ENCODE measurements at regions not wholly inside any gene's neighbourhood (a gene's known extent, or its start where the extent isn't known, plus 50 kb on each side); places are given as distances from the start of the nearest gene placed in this dataset.

DNA sequence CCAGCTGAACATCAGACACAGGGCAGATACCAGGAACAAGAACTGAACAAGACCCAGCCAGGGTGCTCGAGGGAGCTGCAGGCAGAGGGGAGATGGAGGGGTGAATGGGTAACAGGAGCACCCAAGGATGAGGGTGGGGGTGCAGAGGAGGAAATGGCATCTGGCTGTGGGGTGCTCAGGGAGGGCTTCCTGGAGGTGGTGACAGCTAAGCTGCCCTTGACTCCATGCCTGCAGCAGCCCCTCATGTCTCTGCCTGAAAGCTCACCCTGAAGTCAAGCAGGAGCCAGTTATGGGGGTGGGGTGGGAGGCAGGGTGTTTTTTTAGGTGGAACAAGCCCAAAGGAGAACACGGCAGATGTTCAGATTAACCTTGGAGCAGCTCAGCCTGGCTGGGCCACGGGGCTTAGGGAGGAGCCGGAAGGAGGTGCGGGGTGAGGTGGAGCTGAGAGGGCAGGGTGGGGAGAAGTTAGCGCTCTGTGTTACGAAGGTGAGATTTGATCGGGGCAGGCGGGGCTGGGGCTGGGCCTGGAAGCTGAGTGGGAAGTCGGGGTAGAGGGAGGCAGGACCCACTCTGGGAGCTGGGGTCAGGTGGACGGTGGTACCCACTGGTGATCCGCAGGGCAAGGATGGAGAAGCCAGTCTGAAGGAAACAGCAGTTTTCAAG is 143.0 kb downstream of the ENGASE start:
- no peak for DNase-seq (ENCODE audit: low read depth)

DNA sequence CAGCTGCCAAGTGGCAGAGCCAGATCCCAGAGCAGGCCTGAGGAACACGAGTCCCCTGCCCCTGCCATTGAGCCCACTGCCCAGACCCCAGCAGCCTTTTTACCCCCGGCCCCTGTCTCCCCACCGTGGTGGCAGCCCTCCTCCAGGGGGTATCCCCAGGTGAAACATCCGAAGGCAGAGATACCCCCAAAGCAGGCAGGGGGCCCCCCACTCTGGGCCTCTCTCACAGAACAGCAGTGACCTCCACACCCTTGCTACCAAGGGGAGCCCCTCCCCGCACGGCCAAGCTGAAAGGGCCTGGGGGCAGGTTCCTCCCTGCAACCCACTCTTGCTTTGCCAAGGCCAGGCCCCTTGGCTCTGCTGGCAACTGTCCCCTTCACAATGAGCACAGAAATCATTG is 142.2 kb downstream of the ENGASE start:
- DNase-seq (ENCODE audit: low read depth), result no peak

DNA sequence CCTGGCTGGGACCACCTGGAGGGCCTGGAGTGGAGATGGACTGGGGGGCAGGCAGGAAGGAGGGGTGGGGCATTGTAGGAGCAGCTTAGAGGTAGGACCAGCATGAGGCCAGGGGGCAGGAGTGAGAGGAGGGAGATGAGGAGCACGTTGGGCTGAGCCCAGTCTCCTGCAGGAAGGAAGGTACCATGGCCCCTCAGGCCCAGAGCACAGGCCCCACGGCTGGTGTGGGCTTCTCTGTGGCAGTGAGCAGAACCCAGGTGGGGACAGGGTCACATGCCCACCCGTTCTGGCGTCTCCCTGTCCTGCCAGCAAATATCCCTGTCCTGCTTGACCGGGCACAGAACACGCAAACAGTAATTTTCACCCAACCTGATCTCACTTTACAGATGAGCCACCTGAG is 141.8 kb downstream of the ENGASE start:
- DNase-seq (ENCODE audit: low read depth), result no peak

DNA sequence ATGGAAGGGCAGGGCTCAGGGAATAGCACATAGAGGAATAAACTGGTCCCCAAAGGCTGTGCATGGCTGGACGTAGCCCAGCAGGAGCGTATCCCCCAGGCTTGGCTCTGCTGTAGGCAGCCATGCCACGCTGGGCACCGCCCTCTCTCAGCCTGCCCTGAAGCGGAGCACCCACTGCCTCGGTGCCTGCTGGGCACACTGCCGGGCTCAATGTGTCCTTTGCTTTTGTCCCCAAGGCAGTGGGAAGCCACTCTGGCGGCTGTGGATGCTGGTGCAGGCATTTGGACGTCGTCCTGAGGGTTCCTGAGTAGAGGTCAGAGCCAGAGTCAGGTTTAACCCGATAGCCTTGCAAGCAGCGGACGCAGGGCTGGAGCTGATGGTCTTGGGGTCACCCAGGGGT is 141.0 kb downstream of the ENGASE start:
- no peak for DNase-seq (ENCODE audit: low read depth)

DNA sequence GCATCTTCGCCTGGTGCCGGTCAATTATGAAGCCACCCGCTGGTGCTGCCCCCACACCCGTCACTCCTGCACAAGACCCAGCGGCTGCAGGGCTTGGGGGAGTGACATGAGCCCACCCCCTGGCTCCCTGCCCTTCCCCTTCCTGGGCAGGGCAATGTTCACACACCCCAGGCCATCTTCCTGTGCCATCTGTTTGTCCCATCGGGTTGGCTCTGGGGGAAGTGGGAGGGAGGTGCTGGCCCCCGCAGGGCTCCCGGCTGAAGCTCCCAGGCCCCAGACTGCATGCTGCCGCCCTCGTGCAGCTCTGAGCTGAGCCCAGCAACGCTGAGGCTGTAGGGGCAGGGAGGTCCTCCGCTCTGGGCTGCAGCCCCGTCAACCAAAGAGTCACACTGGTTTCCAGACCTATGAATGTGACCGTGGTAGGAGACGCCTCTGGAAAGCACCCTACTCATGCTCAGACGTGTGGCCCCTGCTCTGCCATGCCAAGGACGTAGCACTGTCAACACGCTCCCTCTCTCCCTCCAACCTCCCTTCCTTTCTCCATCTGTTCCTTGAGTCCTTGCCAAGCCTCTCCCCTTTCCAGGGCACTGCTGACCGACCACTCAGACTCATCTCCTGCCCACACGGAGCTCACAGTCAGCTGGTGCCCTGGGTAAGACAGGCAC is 140.4 kb downstream of the ENGASE start:
- no peak for DNase-seq (ENCODE audit: low read depth)

DNA sequence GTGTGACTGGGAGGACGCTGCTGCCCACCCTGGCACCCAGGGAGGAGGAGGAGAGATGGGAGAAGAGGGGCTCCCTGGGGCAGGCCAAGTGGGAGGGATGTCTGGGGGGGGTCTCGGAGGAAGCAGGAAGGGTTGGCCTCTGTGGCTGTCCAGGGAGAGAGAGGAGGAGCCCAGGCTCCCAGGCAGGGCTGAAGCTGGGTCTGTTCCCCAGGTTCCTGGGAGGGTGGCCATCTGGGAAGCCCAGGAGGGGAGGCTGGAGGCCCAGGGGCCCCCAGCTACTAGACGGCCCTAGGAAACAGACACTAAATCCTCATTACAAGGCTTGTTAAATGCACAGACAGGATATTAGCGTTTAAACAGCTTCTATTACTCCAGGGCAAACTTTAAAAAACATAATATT is 139.8 kb downstream of the ENGASE start:
- no peak for DNase-seq (ENCODE audit: low read depth)

DNA sequence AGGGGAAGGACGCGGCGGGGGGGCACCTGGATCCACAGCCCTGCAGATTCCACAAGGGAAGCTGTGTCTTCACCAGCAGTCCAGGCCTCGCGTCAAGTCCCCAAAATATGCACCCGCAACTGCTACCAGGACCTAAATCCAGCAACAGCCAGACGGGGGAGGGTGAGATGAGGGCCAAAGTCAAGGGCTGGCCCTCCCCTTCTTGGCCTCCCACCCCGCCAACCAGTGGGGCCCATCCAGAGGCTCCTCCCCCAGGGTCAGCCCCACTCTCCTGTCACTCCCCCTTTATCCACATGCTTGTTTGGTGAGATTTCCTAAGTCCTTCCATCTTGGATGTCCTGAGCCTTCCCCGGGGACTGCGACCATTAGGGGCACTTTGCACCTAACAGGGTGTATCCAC is 138.7 kb downstream of the ENGASE start:
- DNase-seq (ENCODE audit: low read depth), result no peak

DNA sequence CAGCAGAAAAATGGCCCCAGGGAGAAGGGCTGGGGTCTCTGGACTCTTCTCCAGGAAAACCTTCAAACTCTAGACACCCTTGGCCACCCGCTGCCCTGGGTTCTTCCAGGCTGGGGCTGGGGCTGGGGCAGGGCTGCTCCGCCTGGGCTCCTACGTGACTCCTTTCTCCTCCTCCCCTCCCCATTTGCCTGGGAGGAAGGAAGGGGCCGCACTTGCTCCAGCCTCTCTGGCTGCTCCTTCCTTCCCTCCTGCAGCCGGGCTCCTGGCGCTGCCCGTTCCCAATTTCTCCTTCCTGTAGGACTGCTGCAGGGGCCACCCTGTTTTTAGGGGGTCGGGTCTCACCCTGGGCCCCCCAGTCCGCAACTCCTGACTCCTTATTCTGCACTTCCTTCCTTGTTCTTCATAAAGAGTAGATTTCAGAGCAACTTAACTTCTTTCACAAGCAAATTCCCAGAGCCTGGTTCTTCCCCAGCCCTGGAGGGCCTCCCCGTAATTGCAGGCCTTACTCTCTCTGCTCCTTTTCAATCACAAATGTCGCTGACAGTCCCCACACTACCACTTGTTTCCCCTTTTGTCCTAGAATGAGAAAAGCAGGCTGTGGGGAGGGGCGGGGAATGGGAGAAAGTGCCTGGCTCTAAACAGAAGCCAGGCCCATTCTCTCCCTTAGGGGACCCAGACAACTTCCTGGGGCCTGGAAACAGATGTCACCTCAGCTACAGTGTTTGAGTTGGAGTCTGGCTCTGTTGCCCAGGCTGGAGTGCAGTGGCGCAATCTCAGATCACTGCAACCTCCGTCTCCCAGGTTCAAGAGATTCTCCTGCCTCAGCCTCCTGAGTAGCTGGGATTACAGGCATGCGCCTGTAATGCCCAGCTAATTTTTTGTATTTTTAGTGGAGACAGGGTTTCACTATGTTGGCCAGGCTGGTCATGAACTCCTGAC is 137.8 kb downstream of the ENGASE start:
- DNase-seq (ENCODE audit: low read depth), result no peak

DNA sequence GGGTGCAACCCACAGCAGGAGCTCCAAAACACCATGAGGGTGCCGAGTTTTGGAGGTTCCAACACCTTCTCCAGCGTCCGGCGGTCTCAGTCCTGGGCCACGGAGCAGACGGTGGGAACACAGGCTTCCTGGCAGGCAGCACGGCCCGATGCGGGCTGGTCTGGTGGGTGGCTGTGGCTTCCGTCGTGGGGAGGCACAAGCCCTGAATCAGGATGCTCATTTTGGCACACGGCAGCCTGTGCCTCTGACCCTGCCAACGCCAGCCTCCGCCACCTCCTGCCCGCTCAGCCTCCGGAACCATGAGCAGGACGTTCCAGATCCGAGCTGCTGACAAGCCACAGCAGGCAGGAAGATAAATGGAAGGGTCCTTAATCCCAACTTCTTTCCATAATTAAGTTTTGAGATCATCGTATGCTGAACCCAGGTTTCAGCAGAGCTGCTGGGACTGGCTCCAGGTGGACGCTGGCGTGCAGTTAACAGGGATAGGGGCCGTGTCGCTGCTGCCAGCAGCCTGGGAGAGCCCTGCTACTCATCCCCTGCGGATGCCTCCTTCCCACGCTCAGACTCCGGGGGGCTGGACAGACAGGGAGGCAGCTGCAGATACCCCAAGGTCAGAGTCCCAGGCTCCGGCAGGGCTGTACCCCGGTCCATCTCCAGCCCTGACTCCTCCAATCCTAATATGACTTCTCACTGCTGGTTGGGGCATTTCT is 136.6 kb downstream of the ENGASE start:
- DNase-seq (ENCODE audit: low read depth), result no peak

DNA sequence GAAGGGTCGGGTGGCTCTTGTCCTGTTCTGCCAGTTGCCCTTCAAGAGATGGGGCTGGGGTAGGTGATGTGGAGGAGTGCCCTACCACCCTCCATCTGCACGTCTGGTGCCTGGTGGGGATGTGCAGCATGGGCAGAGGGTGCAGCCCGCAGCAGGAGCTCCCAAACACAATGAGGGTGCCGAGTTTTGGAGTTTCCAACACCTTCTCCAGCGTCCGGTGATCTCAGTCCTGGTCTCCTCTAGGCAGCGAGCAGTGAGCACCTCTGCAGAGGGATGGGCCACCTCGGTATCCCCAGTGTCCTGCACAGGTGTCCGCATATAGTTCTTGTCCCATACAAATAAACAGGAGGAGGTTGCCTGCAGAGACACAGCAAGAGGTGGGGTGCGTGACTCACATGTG is 136.0 kb downstream of the ENGASE start:
- DNase-seq (ENCODE audit: low read depth), result no peak

DNA sequence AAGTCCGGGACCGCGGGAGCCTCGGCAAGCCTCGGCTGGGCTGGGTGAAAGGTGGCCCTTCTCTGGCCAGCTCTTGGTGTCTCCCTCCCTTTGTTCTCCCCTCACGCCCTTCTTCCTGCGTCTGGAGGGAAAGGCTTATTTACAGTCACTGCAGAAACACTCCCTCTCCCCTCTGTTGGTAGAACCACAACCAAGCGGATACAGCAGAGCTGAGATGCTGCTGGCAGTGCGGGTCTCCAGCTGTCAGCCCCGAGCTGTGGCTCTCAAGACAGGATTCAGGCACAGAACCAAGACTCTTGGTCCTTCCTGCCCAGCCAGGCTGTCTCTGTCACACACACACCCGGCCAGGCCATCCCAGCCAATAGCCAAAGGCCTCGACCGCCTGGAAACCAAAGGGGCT is 133.3 kb downstream of the ENGASE start:
- DNase-seq (ENCODE audit: low read depth), result no peak

DNA sequence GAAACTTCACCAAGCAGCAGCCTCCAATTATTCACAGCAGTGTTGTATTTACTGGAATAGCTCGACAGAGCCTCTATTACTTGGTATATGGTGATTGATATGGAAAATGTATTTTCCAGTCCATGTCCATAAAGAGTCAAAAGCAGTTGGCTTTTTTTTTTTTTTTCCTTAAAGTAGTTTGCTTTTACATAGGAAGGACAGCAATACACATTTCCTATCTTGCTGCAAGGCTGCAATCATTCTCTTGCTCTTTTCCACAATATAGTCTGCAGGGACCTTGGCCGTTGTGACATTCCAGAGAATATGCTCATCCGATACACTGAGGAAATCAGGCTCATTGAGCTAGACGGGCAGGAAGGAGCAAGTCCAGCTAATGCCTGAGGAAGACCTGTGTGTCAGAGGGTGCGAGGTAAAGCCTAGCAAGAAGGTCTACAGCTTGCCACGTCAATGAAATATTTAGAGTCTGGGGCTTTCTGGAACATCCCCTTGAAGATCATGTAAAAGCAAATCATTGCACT is 131.1 kb downstream of the ENGASE start:
- DNase-seq (ENCODE audit: low read depth), result no peak

DNA sequence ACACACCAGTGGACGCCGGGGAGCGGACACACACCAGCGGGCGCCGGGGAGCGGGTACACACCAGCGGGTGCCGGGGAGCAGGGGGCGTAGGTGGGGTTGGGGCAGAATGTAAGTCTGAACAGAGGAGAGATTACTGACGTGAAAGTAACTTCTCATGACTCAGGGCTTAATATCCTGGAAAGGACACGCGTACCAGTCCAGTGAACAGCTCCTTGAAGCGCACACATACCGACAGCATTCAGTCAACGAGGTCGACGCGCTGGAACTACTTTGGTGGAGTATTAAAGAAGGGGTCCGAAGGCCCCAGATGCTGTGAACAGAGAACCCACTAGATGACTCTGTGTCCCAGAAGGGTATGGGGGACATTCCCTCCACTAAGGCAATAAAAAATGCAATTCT is 129.6 kb downstream of the ENGASE start:
- no peak for DNase-seq (ENCODE audit: low read depth)

DNA sequence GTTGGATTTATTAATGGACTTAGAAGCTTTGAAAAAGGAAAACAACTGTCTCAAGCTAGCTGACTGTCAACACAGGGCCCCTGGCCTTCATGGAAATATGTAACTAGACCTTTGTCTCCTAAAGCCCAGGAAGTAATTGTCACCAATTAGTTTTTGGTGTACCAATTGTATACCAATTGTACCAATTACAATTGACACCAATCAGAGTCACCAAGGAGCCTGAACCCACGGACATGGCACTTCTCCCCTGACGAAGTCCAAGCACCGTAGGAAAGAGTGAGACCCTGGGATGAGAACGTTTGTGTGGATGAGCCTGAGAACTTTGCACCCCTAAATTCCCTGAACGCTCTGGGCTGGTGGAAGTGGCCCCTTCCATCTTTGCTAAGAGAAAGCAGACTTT is 129.0 kb downstream of the ENGASE start:
- DNase-seq (ENCODE audit: low read depth), result no peak

DNA sequence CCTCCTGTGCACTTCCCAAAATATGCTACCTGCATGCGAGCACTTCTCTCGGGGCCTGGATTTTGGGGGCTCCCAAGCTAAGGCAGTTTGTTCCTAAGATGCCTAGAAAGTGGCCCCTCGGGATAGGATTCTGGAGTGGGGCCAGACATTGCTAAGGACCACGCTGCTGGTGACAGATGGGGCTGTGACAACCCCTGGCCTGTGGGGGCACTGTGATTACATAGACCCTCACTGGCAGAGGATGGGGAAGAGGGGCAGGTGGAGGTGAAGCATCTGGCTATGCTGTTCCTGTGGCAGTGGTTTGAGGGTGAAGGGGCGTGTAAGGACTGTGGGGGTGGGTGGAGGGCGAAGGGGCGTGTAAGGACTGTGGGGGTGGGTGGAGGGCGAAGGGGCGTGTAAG is 128.4 kb downstream of the ENGASE start:
- DNase-seq (ENCODE audit: low read depth), result no peak

DNA sequence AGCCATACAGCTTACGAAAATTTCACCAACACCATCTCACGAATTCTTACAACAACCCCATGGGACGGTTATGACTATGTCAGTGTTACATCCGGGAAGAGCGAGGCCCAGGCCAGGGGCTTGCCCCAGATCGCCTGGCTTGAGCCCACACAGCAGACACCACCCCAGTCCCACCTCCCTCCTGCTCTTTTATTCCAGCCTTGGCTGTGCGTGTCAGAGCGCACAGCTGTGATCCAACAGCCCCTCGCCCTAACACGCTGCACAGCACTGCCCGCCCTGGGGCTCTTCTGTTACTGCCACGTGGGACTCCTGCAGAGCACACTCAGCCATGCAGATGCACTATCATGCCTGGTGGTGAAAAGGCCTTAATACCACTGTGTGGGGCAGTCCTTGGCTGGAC is 127.9 kb downstream of the ENGASE start:
- no peak for DNase-seq (ENCODE audit: low read depth)

DNA sequence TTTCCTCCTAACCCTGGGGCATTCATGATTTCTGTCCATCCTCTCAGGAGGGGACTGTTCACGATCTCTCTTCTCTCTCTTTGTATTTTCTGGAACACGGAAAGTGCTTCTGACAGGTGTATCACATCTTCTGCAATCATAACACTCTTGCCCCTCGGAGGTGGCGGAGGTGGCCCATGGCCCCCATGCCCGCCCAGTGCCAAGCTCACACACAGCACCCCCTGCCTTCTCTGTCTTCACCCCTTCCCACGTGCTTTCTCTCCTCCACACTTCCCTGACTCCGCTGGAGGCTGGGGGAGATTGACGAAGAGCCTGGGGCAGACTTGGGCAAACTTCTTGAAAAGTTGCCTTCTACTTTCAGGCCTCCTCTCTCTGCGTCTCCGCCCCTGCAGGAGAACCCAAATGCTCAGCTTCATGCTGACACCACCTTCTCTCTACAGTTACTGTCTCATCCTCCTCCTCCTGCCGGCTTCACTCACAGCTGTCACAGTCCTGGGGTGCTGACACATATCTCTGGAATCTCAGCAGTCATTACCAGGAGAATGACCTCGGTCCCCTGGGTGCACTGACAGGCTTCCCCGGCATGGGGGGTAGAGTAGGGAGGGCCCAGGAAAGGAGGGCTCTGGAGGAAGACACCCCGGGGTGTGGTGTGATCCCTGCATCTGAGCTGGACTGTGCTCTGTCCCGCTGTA is 127.1 kb downstream of the ENGASE start:
- DNase-seq (ENCODE audit: low read depth), result no peak

DNA sequence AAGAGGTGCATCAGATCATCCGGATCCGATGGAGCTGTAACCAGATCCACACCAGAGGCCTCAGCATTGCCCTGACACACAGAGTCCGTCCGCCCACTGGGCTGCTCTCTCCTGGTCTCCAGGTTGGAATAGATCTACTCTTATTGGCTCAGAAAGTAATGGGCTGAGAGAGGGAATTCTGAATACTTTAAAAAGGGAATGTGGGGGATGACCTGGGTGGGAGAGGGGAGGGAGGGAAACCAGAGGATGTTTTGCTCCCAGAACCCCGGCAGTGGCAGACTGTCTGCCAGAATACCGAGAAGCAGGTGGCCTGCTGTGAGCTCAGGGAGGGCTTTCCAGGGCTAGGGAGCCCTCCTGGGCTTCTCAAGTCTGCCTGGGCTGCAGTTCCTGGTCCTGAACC is 126.5 kb downstream of the ENGASE start:
- no peak for DNase-seq (ENCODE audit: low read depth)

DNA sequence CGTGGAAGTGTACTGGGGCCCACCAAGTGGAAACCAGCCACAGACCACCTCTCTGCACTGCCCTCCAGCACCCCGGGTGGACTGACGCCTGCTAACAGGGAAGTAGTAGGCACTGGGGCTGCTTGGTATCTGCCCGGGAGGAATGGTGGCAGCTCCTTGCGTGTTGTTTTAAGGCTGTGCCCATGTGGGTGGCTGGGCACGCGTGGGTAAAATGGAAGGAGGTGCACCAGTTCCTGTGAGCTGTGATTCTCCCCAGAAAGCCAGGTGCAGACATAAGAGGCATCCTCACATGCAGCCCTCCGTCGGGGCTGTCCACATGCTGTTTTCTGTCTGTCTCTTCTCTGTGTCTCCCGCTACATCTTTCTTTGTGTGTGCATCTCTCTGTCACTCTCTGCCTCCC is 122.3 kb downstream of the ENGASE start:
- DNase-seq (ENCODE audit: low read depth), result no peak

DNA sequence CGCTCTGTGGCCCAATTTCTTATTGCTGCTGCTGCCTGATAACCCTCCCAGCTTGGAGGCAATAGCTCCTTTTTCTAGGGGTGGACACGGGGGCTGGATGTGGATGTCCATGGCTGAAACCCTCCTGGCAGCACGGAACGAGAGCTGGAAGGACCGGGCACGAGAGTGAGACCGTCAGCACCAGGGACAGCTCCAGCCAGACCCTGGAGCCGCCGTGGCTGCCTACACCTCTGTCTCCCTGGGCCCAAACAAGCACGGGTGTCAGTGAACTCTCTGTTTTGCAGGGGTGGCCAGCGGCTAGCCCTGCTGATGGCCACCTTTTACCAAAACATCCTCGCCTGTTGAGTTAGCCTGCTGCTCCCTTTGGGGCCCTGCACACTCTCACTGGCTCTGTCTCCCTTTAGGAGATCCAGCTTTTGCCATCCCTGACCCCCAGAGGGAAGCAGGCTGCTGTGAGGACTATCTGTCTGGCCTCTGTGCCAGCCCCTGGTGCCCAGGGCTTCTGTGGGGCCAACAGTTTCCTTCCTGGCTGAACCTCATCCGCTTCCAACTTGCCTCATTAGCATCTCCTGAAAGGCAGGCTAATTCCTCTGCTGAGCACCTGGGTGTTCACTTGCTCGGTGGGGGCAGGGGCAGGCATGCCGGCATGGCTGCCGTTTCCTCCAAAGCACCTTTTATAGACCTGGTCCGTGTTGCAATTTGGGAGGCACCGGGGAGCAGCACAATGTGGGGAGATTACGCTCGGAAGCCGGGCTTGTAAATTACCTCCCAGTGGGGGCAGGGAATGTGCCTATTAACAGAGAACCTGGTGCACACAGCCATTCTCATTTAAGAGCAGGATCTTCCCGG is 118.1 kb downstream of the ENGASE start:
- peak; percentile 12 for DNase-seq (ENCODE audit: low read depth)
